SU-DHL-6 (cell line): ENCODE measurements at regions not wholly inside any gene's neighbourhood (a gene's known extent, or its start where the extent isn't known, plus 50 kb on each side); places are given as distances from the start of the nearest gene placed in this dataset.

ENCODE experiments used
- CTCF ChIP-seq: fragments of 200-600 bp; sonication (generic); IDR thresholded peaks from one replicate; pipeline ENCODE4 v1.5.1; 2017; ENCODE audit warnings: antibody characterized with exemption, mild to moderate bottlenecking, low read length, moderate library complexity; ENCODE audit not compliant: insufficient read depth, poor library complexity, severe bottlenecking
- EZH2phosphoT487 ChIP-seq: fragments of 200-600 bp; sonication (generic), shearing (Covaris generic); conservative IDR thresholded peaks from 2 replicates; pipeline ENCODE4 v1.6.1; 2018; ENCODE audit warnings: mild to moderate bottlenecking, antibody characterized with exemption, low read length, moderate library complexity, mixed read lengths

GRCh38 chr4:57443787-57444186, 333.6 kb upstream of the IGFBP7 start:
- no peak for TF ChIP-seq CTCF
- TF ChIP-seq EZH2phosphoT487, result no peak
